GM19099 (cell line): ENCODE measurements at regions not wholly inside any gene's neighbourhood (a gene's known extent, or its start where the extent isn't known, plus 50 kb on each side); places are given as distances from the start of the nearest gene placed in this dataset.

Experiments used
- POLR2A ChIP-seq: IDR thresholded peaks from 3 replicates; pipeline ENCODE4 v1.6.1; 2011; ENCODE audit warnings: low read depth; ENCODE audit not compliant: insufficient read length; ENCODE audit errors: extremely low read depth

GRCh38 chr1:24980836-24981630 lies 51.0 kb upstream of the RUNX3 start:
- TF ChIP-seq POLR2A, result no peak
